ENCODE measurements at regions not wholly inside any gene's neighbourhood (a gene's known extent, or its start where the extent isn't known, plus 50 kb on each side); places are given as distances from the start of the nearest gene placed in this dataset.

DNA sequence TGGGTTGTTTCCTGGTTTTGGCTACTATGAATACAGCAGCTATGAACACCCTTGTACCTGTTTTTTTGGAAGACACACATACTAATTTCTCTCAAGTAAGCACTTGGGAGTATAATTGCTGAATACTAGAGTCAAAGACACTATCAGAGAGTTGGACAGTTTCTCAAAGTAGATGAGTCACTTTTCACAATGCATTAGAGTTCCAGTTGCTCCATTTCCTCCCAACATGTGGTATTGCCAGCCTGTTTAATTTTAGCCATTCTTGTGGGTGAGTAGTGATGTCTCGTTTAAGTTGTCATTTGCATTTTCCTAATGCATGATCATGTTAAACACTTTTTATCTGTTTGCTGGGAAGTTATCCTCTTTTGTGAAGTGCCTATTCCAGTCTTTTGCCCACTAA is 81.6 kb upstream of the GDNF start:
- TF ChIP-seq, protein P1, sequence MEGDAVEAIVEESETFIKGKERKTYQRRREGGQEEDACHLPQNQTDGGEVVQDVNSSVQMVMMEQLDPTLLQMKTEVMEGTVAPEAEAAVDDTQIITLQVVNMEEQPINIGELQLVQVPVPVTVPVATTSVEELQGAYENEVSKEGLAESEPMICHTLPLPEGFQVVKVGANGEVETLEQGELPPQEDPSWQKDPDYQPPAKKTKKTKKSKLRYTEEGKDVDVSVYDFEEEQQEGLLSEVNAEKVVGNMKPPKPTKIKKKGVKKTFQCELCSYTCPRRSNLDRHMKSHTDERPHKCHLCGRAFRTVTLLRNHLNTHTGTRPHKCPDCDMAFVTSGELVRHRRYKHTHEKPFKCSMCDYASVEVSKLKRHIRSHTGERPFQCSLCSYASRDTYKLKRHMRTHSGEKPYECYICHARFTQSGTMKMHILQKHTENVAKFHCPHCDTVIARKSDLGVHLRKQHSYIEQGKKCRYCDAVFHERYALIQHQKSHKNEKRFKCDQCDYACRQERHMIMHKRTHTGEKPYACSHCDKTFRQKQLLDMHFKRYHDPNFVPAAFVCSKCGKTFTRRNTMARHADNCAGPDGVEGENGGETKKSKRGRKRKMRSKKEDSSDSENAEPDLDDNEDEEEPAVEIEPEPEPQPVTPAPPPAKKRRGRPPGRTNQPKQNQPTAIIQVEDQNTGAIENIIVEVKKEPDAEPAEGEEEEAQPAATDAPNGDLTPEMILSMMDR (IDR thresholded peaks at IDR 0.05; ENCODE audit: low read length), result no peak
- no peak for TF ChIP-seq EZH2 (IDR thresholded peaks at IDR 0.05; ENCODE audit: borderline replicate concordance, low read length)
